ENCODE measurements at regions not wholly inside any gene's neighbourhood (a gene's known extent, or its start where the extent isn't known, plus 50 kb on each side); places are given as distances from the start of the nearest gene placed in this dataset.

GRCh38 chr7:110065121-110065520, 1025.8 kb upstream of the LRRN3 start:
- DNase-seq (ENCODE audit: low spot score) (no peak), ATAC-seq (ENCODE audit: low FRiP score) (no peak)
- no peak for TF ChIP-seq CTCF (IDR thresholded peaks at IDR 0.05)

- no peak for TF ChIP-seq CTCF (IDR thresholded peaks at IDR 0.05)
- no peak for DNase-seq (ENCODE audit: low spot score)
- no peak for ATAC-seq (ENCODE audit: low FRiP score)
These were observed 1024.1 kb upstream of the LRRN3 start for GRCh38 chr7:110066843-110067242.

- ATAC-seq (ENCODE audit: low FRiP score) = no peak
- no peak for TF ChIP-seq CTCF (IDR thresholded peaks at IDR 0.05)
- no peak for DNase-seq (ENCODE audit: low spot score)
These were observed 1019.7 kb upstream of the LRRN3 start for GRCh38 chr7:110071192-110071591.

GRCh38 chr7:110075450-110075849, 1015.5 kb upstream of the LRRN3 start:
- ATAC-seq (ENCODE audit: low FRiP score) (no peak), DNase-seq (ENCODE audit: low spot score) (no peak)
- no peak for TF ChIP-seq CTCF (IDR thresholded peaks at IDR 0.05)

GRCh38 chr7:110076194-110076593, 1014.7 kb upstream of the LRRN3 start:
- no peak for TF ChIP-seq CTCF (IDR thresholded peaks at IDR 0.05)
- DNase-seq (ENCODE audit: low spot score) (no peak), ATAC-seq (ENCODE audit: low FRiP score) (no peak)

- ATAC-seq (ENCODE audit: low FRiP score) = no peak
- no peak for TF ChIP-seq CTCF (IDR thresholded peaks at IDR 0.05)
- no peak for DNase-seq (ENCODE audit: low spot score)
These were observed 1006.6 kb upstream of the LRRN3 start for GRCh38 chr7:110084181-110084807.

GRCh38 chr7:110090110-110090820, 1000.7 kb upstream of the LRRN3 start:
- ATAC-seq (ENCODE audit: low FRiP score) (no peak), DNase-seq (ENCODE audit: low spot score) (no peak)
- no peak for TF ChIP-seq CTCF (IDR thresholded peaks at IDR 0.05)
